Fibroblast of mammary gland (primary cell): ENCODE measurements at regions not wholly inside any gene's neighbourhood (a gene's known extent, or its start where the extent isn't known, plus 50 kb on each side); places are given as distances from the start of the nearest gene placed in this dataset.

ENCODE experiments used
- DNase-seq: peaks from one replicate; pipeline ENCODE4 v3.0.0-alpha.2; 2010; ENCODE audit warnings: low read depth
- H3K4me3 ChIP-seq: 2 replicates; pipeline ENCODE4 v1.5.1; 2011; ENCODE audit warnings: low read depth, mild to moderate bottlenecking, low read length, moderate library complexity; ENCODE audit not compliant: control insufficient read depth
- CTCF ChIP-seq: conservative IDR thresholded peaks from 2 replicates; pipeline ENCODE4 v1.5.1; 2011; ENCODE audit warnings: low read depth, low read length, inconsistent platforms; ENCODE audit not compliant: control insufficient read depth, insufficient read depth

DNA sequence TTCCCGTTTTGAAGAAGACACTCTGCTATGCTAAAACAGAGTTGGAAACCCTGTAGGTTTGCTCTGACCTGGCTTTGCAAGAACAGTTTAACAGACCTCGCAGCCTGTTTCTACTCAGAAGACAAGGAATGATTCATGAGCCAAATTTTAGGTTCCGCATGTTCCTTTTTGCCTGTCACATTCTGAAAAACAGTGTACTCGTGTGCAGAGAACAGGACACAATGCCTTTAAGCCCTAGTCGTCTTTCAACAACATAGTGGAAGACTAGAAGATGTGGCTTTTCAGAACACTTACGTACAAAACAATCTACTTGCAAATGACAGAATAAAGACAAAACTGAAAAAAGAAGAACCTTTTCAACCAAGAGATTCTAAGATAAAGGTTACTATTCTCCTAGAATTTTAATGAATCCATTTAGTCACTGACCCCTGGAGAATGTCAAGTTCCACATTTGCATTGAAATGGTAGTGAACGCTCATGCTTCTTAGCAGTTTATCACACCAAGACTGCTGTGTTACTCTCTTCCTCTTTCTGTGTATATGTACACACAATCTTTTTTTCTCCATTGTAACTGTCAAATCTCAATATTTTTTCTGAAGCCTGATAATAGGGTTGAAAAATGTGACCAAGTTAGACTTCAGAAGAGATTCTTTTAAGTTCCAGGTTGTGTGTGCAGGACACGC lies 220.7 kb upstream of the NRSN1 start:
- no peak for TF ChIP-seq CTCF
- H3K4me3 ChIP-seq = no peak overlapping the region
- DNase-seq = no peak

- DNase-seq = no peak
- TF ChIP-seq CTCF = no peak
- no peak overlapping the region for H3K4me3 ChIP-seq
Observed at GRCh38 chr6:23910420-23910819, 215.6 kb upstream of the NRSN1 start.

DNA sequence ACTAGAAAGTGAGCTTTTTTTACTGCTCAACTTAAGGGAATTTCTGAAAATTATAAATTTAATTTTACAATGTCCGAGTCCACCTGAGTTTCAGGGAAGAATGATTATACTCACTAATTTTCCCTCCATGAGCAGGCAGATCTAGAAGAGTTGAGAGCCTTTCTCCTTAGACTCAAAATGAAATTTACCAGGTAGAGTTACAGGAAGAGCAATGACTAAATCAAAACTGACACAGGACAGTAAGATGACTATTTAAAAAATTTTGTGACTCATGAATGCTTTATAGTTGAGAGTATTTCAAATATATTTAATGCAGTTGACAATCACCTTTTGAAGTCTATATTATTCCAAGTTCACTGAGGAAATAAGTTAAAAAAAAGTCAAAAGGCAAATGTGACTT lies 198.1 kb upstream of the NRSN1 start:
- no peak overlapping the region for H3K4me3 ChIP-seq
- no peak for TF ChIP-seq CTCF
- DNase-seq = no peak

DNA sequence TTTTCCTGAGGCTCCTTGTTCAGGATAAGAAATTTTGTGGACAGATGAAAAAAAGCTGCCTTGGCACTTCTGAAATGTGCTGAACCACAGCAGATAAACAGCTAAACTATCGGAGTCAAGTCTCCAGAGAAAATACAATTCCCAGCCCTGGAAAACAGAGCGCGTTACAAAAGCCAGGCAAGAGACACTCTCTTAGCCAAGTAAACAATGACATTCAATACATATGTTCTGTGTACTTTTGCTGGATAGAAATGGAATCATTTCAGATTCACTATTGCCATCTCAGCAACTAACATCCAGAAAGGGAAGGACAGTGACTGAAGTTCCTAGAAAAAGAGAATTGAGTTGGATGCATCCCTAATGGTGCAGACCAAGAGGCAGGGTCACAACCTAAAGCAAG lies 196.8 kb upstream of the NRSN1 start:
- no peak for TF ChIP-seq CTCF
- H3K4me3 ChIP-seq = no peak overlapping the region
- no peak for DNase-seq

DNA sequence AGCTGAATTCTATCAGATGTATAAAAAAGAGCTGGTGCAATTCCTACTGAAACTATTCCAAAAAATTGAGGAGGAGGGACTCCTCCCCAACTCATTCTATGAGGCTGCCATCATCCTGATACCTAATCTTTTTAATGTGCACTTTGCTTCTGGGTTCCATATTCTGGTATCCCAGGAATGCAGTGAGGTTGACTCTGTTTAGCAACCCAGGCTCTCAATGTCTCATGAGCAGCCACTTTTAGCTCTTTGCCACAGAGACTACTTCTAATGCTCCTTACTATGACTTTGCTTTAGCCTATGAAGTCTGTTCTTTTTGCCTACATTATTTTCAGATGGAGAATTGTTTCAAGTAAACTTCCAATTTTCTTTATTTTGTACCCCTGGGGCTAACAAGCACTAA lies 185.5 kb upstream of the NRSN1 start:
- TF ChIP-seq CTCF = no peak
- H3K4me3 ChIP-seq = no peak overlapping the region
- no peak for DNase-seq

GRCh38 chr6:23951691-23952090 lies 174.3 kb upstream of the NRSN1 start:
- no peak for DNase-seq
- no peak for TF ChIP-seq CTCF
- no peak overlapping the region for H3K4me3 ChIP-seq

GRCh38 chr6:23952245-23952644 lies 173.8 kb upstream of the NRSN1 start:
- no peak for TF ChIP-seq CTCF
- no peak for DNase-seq
- H3K4me3 ChIP-seq = no peak overlapping the region
